NCI-H774 (cell line): ENCODE measurements at regions not wholly inside any gene's neighbourhood (a gene's known extent, or its start where the extent isn't known, plus 50 kb on each side); places are given as distances from the start of the nearest gene placed in this dataset.
"Not testable (repeated sequence)": the region's sequence is repeated elsewhere in the genome, so short reads cannot be mapped to it uniquely, and the experiment has no call there.

Source experiments
- DNase-seq: peaks from one replicate; lab custom pipeline; 2025; lab: John Stamatoyannopoulos, UW

- DNase-seq = not testable (repeated sequence)
These were observed 160.2 kb downstream of the LAT start for GRCh38 chr16:29145086-29145485.

GRCh38 chr16:29144669-29145062 is 159.8 kb downstream of the LAT start:
- not testable (repeated sequence) for DNase-seq

- not testable (repeated sequence) for DNase-seq
These were observed 159.2 kb downstream of the LAT start for GRCh38 chr16:29143739-29144668.

- not testable (repeated sequence) for DNase-seq
These were observed 157.7 kb downstream of the LAT start for GRCh38 chr16:29142506-29142905.

- DNase-seq = no peak
These were observed 156.9 kb downstream of the LAT start for GRCh38 chr16:29141586-29142324.

GRCh38 chr16:29141121-29141520 is 156.3 kb downstream of the LAT start:
- DNase-seq = not testable (repeated sequence)

GRCh38 chr16:29139901-29140855 is 155.3 kb downstream of the LAT start:
- not testable (repeated sequence) for DNase-seq

GRCh38 chr16:29139261-29139802 is 154.5 kb downstream of the LAT start:
- no peak for DNase-seq

GRCh38 chr16:29138698-29139097 is 153.8 kb downstream of the LAT start:
- DNase-seq = not testable (repeated sequence)

- not testable (repeated sequence) for DNase-seq
These were observed 153.2 kb downstream of the LAT start for GRCh38 chr16:29137894-29138662.

- not testable (repeated sequence) for DNase-seq
These were observed 152.6 kb downstream of the LAT start for GRCh38 chr16:29137461-29137860.

- not testable (repeated sequence) for DNase-seq
These were observed 152.1 kb downstream of the LAT start for GRCh38 chr16:29136916-29137315.

- not testable (repeated sequence) for DNase-seq
These were observed 151.3 kb downstream of the LAT start for GRCh38 chr16:29136046-29136696.

- DNase-seq = not testable (repeated sequence)
These were observed 150.2 kb downstream of the LAT start for GRCh38 chr16:29135098-29135497.

- not testable (repeated sequence) for DNase-seq
These were observed 149.0 kb downstream of the LAT start for GRCh38 chr16:29133681-29134430.

GRCh38 chr16:29132869-29133268 is 148.0 kb downstream of the LAT start:
- not testable (repeated sequence) for DNase-seq

- not testable (repeated sequence) for DNase-seq
These were observed 147.6 kb downstream of the LAT start for GRCh38 chr16:29132444-29132843.

GRCh38 chr16:29130901-29131851 is 146.3 kb downstream of the LAT start:
- not testable (repeated sequence) for DNase-seq
